DMS53 (cell line): ENCODE measurements at regions not wholly inside any gene's neighbourhood (a gene's known extent, or its start where the extent isn't known, plus 50 kb on each side); places are given as distances from the start of the nearest gene placed in this dataset.

ENCODE experiments used
- DNase-seq: peaks from one replicate; lab custom pipeline; 2025; lab: John Stamatoyannopoulos, UW

DNA sequence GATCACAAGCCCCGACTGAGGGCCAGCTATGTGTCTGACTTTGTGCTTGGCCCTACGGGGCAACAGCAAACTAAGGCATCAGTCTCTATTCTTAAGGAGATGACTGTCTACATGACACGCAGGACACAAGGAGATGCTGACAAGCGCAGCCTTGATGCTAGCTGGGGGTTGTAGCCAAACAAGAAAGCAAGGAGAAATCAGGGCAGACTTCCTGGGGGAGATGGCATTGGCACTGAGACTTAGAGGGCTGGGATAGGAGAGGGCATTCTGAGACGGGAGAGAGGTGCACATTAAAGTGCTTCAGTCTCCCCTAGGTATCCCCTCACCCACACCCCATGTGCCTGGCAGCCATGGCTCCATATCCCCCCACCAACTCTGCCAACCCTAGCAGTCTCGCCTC is 210.8 kb upstream of the POU3F1 start:
- DNase-seq: no peak

GRCh38 chr1:38256072-38256471 is 209.5 kb upstream of the POU3F1 start:
- DNase-seq: no peak

GRCh38 chr1:38253314-38253713 is 206.7 kb upstream of the POU3F1 start:
- no peak for DNase-seq

DNA sequence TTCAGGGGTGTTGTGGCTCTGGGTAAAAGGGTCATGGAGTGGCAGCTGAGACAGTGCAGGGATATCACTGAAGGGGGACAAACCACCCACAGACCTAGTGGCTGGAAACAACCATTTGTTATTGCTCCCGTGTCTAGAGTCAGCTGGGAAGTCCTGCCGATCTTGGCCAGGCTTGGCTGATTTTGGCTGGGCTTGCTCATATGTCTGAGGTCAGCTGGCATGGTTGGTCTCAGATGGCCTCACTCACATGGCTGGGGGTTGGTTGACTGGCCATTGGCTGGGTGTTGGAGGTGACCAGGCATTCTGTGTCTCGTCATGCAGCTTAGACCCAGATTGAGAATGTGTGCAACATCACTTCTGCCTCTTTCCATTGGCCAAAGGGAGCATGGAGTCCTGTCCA is 203.8 kb upstream of the POU3F1 start:
- DNase-seq: no peak

DNA sequence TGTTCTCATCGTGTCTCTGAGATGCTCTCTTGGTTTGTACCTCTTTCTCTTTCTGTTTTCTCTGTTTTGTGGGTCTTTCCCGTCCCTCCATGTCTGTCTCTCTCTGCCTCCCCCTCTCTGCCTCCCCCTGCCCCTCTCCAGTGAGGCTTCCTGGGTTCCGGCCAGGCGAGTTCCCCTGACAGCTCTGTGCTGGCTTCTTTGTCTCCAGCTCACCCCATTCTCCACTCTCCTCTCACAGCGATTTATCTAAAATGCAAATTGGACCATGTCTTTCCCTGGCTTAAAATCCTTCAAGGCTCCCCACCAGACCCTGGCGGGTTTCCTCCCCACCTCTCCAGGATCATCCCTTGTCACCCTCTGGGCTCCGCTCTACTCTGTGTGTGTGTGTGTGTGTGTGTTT is 202.4 kb upstream of the POU3F1 start:
- DNase-seq: no peak

- no peak for DNase-seq
These were observed 200.7 kb upstream of the POU3F1 start for GRCh38 chr1:38246955-38247952.

DNA sequence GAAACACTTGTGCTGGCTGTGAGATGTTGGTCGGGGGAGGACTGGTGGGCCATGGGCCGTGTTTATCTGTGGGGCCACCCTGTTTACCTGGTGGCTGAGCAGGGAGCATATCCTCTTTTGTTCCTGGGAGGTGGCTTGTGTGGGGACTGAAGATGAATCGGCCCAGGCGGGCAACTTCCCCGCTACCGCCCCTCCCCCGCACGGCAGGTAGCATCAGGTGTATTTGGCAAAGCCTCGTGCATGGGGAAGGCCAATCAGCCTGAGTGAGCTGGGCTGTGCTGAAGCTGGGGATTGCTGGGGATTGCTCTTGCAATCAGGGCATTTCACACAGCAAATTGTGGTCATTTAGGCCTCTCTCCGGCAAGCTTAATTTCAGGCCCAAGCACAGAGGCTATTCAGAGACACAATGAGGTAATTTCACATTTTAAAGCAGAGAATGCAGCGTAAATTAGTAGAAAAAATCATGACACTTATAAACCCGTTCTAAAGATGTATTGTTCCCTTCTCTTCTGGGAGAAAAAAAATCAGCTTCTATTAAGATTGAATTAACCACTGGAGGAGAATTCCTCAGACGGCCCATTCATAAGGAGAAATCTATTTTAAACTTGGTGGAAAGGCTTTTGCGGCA is 197.7 kb upstream of the POU3F1 start:
- DNase-seq: no peak

- DNase-seq: no peak
These were observed 196.5 kb upstream of the POU3F1 start for GRCh38 chr1:38243106-38243505.

DNA sequence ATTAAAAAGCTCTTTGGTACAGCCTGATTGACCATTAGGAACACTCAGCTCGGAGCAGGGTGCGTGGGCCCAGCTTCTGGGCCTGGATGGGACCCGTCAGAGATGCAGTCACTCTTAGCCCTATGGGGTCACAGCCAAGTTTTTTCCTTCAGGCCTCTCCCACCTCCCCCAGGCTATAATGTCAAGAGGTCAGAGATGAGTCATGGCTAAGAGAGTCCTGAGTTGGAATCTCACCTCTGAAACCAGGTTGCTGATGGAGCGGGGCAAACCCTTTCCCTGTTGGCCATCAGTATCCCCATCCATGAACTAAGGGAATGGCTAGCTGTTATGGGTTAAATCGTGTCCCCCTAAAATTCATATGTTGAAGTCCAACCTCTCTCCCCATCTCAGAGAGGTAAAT is 195.9 kb upstream of the POU3F1 start:
- DNase-seq: no peak

DNA sequence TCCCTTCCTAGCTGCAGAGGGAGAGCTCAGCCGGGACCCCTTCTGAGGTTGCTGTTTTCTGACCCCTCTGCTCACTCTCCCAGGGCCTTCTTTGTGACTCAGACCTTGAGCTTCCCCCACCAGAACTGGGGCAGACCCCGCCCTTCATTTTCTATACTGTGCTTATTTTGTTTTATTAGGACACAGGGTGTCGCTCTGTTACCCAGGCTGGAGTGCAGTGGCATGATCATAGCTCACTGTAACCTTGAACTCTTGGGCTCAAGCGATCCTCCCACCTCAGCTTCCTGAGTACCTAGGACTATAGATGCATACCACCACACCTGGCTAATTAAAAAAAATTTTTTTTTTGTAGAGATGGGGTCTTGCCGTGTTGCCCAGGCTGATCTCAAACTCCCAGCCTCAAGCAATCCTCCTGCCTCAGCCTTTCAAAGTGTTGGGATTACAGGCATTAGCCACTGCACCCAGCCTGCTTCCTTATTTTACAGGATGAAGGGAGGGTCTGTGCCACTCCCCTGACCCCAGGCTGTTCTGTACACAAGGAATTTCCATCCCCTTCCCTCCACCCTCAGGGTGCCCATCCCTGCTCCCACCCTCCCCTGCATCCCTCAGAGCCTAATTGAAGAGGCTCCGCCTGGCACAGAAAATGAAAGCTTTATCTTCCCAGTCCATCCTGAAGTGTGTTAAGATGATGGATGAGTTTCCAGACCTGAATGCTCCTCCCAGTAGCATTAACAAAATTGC is 195.2 kb upstream of the POU3F1 start:
- DNase-seq: no peak

DNA sequence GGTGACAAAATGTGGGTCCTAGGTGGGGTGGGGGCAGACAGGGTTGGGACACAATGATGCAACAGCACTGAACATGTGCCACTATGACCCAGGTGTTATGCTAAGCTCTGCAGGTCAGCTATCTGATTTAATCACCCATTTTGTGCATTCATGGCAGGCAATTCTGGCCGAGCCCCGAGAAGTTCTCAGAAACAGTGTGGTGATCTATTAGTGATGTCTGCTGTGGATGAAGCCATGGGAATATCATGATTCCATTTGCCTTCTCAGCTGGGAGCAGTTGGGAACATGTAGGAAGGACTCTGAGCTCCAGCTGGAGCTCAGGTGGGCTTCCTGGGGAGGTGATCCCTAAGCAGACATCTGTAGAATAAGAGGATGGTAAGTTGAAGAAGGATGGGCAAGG is 194.0 kb upstream of the POU3F1 start:
- DNase-seq: no peak

DNA sequence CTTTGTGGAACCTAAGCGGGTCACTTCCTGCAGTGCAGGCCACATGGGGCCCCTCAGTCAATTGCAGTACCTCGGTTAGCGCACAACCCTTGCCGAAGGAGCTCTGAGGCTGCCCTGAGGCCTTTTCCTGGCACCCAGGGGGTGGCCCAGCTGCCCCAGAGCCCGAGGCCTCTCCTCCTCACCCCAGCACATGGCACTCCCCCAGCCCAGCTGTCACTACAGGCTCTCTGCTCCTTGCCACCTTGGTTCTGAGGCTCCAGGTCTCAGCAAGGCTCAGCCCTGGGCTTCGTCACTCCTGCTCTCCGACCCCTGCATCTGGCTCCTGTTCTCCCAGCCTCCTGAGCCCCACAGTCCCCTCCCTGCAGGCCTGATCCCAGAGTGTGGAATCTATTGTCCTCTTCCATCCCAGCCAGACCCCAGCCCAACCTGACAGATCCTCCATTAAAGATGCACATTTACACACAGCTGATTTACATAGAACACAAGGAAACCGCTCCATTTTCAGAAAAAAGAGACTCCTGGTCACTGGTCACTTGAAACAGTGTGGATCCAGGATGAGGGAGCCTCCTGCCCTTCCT is 192.8 kb upstream of the POU3F1 start:
- DNase-seq: no peak

- no peak for DNase-seq
These were observed 191.7 kb upstream of the POU3F1 start for GRCh38 chr1:38238294-38238693.

DNA sequence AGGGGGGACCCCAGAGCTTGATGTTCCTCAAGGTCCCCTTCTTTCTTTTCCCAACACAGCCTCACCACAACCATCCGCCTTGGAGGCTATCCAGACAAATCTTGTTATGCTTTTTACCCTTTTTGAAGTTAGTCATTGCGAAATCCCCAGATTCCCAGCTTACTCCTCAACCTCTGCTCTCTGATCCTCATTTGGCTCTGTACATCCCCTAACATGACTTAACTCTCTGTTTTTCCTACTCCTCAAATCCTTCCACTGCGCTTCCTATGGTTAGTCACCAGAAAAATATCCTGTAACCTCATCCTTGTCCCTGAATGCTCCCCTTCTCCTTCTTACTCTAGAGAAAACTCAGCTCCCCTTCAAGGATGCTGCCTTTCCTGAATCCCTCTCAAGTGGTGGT is 189.1 kb upstream of the POU3F1 start:
- DNase-seq: no peak

DNA sequence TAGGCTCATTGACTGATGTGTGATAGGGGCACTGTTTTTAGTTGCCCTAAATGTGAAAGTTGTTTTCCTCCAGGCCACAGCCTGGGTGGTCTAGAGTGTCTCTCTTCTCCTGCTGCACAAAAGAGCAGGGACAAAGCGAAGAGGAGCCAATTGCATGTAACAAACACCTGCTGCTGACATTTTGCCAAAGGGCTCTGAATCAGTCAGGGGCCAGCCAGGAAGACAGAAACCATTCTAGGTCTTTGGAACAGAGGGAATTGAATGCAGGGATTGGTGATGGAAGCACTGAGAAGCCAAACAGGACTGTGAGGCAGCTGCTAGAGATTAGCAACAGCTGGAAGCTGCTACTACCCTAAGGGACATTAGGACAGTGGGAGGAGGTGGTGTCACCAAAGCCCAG is 185.3 kb upstream of the POU3F1 start:
- no peak for DNase-seq

GRCh38 chr1:38228718-38229117 is 182.1 kb upstream of the POU3F1 start:
- DNase-seq: no peak

GRCh38 chr1:38225745-38226144 is 179.2 kb upstream of the POU3F1 start:
- no peak for DNase-seq

GRCh38 chr1:38223391-38223790 is 176.8 kb upstream of the POU3F1 start:
- DNase-seq: no peak

- no peak for DNase-seq
These were observed 176.3 kb upstream of the POU3F1 start for GRCh38 chr1:38222891-38223290.

- no peak for DNase-seq
These were observed 174.5 kb upstream of the POU3F1 start for GRCh38 chr1:38221006-38221649.

- DNase-seq: no peak
These were observed 170.7 kb upstream of the POU3F1 start for GRCh38 chr1:38217316-38217715.
